ENCODE measurements at regions not wholly inside any gene's neighbourhood (a gene's known extent, or its start where the extent isn't known, plus 50 kb on each side); places are given as distances from the start of the nearest gene placed in this dataset.

GRCh38 chr16:85474621-85475217, 138.4 kb upstream of the GSE1 start:
- Histone ChIP-seq H3K79me2 (ENCODE audit: control insufficient read depth, low read length) (no peaks in the 10 kb centered on the region), H4K20me1 (ENCODE audit: control insufficient read depth, insufficient read depth, low read depth, low read length) (no peaks in the 10 kb centered on the region), H3K9me3 (ENCODE audit: control insufficient read depth, insufficient read depth, low read length) (no peaks in the 10 kb centered on the region), H3K4me1 (ENCODE audit: control insufficient read depth, low read length) (no peaks in the 10 kb centered on the region), H3K4me3 (ENCODE audit: low read length) (no peak overlapping the region), H3K27me3 (ENCODE audit: control insufficient read depth, low read length) (peaks cover 11% of the 10 kb centered on the region), H3K36me3 (ENCODE audit: control insufficient read depth, low read length) (no peaks in the 10 kb centered on the region), H3F3A (ENCODE audit: control insufficient read depth, insufficient read depth) (no peaks in the 10 kb centered on the region), H3K4me2 (ENCODE audit: low read length) (no peak overlapping the region), H3K27ac (ENCODE audit: low read depth, low read length) (no peak overlapping the region), H3K9me2 (replicated peaks; ENCODE audit: control insufficient read depth, low read length) (no peaks in the 10 kb centered on the region)
- TF ChIP-seq EZH2phosphoT487 (IDR thresholded peaks at IDR 0.05; ENCODE audit: borderline replicate concordance, low read length), result no peak
- TF ChIP-seq CTCF (IDR thresholded peaks at IDR 0.05; ENCODE audit: low read depth, low read length, poor library complexity, severe bottlenecking), result no peak

GRCh38 chr16:85475233-85475632, 137.9 kb upstream of the GSE1 start:
- Histone ChIP-seq H3K9me3 (ENCODE audit: control insufficient read depth, insufficient read depth, low read length) (no peaks in the 10 kb centered on the region), H3K4me2 (ENCODE audit: low read length) (no peak overlapping the region), H3K36me3 (ENCODE audit: control insufficient read depth, low read length) (no peaks in the 10 kb centered on the region), H4K20me1 (ENCODE audit: control insufficient read depth, insufficient read depth, low read depth, low read length) (no peaks in the 10 kb centered on the region), H3K4me1 (ENCODE audit: control insufficient read depth, low read length) (peaks cover 4% of the 10 kb centered on the region), H3F3A (ENCODE audit: control insufficient read depth, insufficient read depth) (no peaks in the 10 kb centered on the region), H3K4me3 (ENCODE audit: low read length) (no peak overlapping the region), H3K9me2 (replicated peaks; ENCODE audit: control insufficient read depth, low read length) (no peaks in the 10 kb centered on the region), H3K27ac (ENCODE audit: low read depth, low read length) (no peak overlapping the region), H3K27me3 (ENCODE audit: control insufficient read depth, low read length) (peaks cover 7% of the 10 kb centered on the region), H3K79me2 (ENCODE audit: control insufficient read depth, low read length) (no peaks in the 10 kb centered on the region)
- TF ChIP-seq CTCF (IDR thresholded peaks at IDR 0.05; ENCODE audit: low read depth, low read length, poor library complexity, severe bottlenecking) (no peak), EZH2phosphoT487 (IDR thresholded peaks at IDR 0.05; ENCODE audit: borderline replicate concordance, low read length) (no peak)

- no peaks in the 10 kb centered on the region for H3K79me2 ChIP-seq (ENCODE audit: control insufficient read depth, low read length)
Measured at GRCh38 chr16:85475691-85476300, 137.3 kb upstream of the GSE1 start.

More at GRCh38 chr16:85475691-85476300, 137.3 kb upstream of the GSE1 start:
- TF ChIP-seq CTCF (IDR thresholded peaks at IDR 0.05; ENCODE audit: low read depth, low read length, poor library complexity, severe bottlenecking), result no peak
- no peak for TF ChIP-seq EZH2phosphoT487 (IDR thresholded peaks at IDR 0.05; ENCODE audit: borderline replicate concordance, low read length)
- Histone ChIP-seq H3K27ac (ENCODE audit: low read depth, low read length) (no peak overlapping the region), H3K36me3 (ENCODE audit: control insufficient read depth, low read length) (no peaks in the 10 kb centered on the region), H3K4me2 (ENCODE audit: low read length) (no peak overlapping the region), H3K9me3 (ENCODE audit: control insufficient read depth, insufficient read depth, low read length) (no peaks in the 10 kb centered on the region), H3K4me3 (ENCODE audit: low read length) (no peak overlapping the region), H4K20me1 (ENCODE audit: control insufficient read depth, insufficient read depth, low read depth, low read length) (no peaks in the 10 kb centered on the region), H3K4me1 (ENCODE audit: control insufficient read depth, low read length) (peaks cover 10% of the 10 kb centered on the region), H3F3A (ENCODE audit: control insufficient read depth, insufficient read depth) (no peaks in the 10 kb centered on the region), H3K27me3 (ENCODE audit: control insufficient read depth, low read length) (peaks cover 3% of the 10 kb centered on the region; the same call in 1 of the 2 replicates), H3K9me2 (replicated peaks; ENCODE audit: control insufficient read depth, low read length) (no peaks in the 10 kb centered on the region)
